SU-DHL-6 (cell line): ENCODE measurements at regions not wholly inside any gene's neighbourhood (a gene's known extent, or its start where the extent isn't known, plus 50 kb on each side); places are given as distances from the start of the nearest gene placed in this dataset.

Experiments used
- H2AFZ ChIP-seq: fragments of 200-600 bp; sonication (generic); 2 replicates; pipeline ENCODE4 v1.6.1; 2014; ENCODE audit warnings: low read depth, mild to moderate bottlenecking, moderate library complexity, mixed read lengths, antibody characterized with exemption, low read length; ENCODE audit not compliant: severe bottlenecking
- H3F3A ChIP-seq: fragments of 200-600 bp; shearing (Covaris generic); 2 replicates; pipeline ENCODE4 v1.6.0; 2016; ENCODE audit warnings: antibody characterized with exemption, mild to moderate bottlenecking; ENCODE audit not compliant: insufficient read depth
- H3K27ac ChIP-seq: fragments of 200-600 bp; sonication (generic); 2 replicates; pipeline ENCODE4 v1.5.1; 2016; ENCODE audit warnings: low read depth, mild to moderate bottlenecking, low read length, moderate library complexity, mixed read lengths
- H3K27me3 ChIP-seq: fragments of 200-600 bp; sonication (generic), shearing (Covaris generic); 2 replicates; pipeline ENCODE4 v1.6.0; 2014; ENCODE audit warnings: mild to moderate bottlenecking, low read length
- H3K36me3 ChIP-seq: fragments of 200-600 bp; sonication (generic); 2 replicates; pipeline ENCODE4 v1.6.1; 2014; ENCODE audit warnings: mild to moderate bottlenecking, low read length, mixed read lengths
- H3K4me2 ChIP-seq: fragments of 300-600, 200-600 bp; shearing (Covaris generic), sonication (generic); 2 replicates; pipeline ENCODE4 v1.6.0; 2014; ENCODE audit warnings: low read length, low read depth, mild to moderate bottlenecking; ENCODE audit not compliant: poor library complexity, severe bottlenecking
- H3K4me3 ChIP-seq: fragments of 200-600 bp; sonication (generic); 2 replicates; pipeline ENCODE4 v1.5.1; 2014; ENCODE audit warnings: antibody characterized with exemption, low read length, mild to moderate bottlenecking, mixed read lengths; ENCODE audit not compliant: insufficient read depth, poor library complexity, severe bottlenecking
- H3K79me2 ChIP-seq: fragments of 200-600 bp; sonication (generic); 2 replicates; pipeline ENCODE4 v1.6.1; 2014; ENCODE audit warnings: mild to moderate bottlenecking, low read length, moderate library complexity; ENCODE audit not compliant: insufficient read depth
- H3K9ac ChIP-seq: fragments of 200-600 bp; sonication (generic); 2 replicates; pipeline ENCODE4 v1.7.0; 2014; ENCODE audit warnings: mild to moderate bottlenecking, low read length
- H3K9me2 ChIP-seq: fragments of 200-600 bp; sonication (generic); replicated peaks from 2 replicates; pipeline ENCODE4 v1.6.1; 2014; ENCODE audit warnings: low read length; ENCODE audit not compliant: insufficient read depth
- H3K9me3 ChIP-seq: fragments of 200-600 bp; sonication (generic); 2 replicates; pipeline ENCODE4 v1.6.1; 2014; ENCODE audit warnings: low read length, mixed read lengths; ENCODE audit not compliant: insufficient read depth
- H4K20me1 ChIP-seq: fragments of 200-600 bp; sonication (generic); 2 replicates; pipeline ENCODE4 v1.6.1; 2014; ENCODE audit warnings: low read depth, mild to moderate bottlenecking, antibody characterized with exemption, low read length, moderate library complexity, mixed read lengths
- CTCF ChIP-seq: fragments of 200-600 bp; sonication (generic); IDR thresholded peaks from one replicate; pipeline ENCODE4 v1.5.1; 2017; ENCODE audit warnings: antibody characterized with exemption, mild to moderate bottlenecking, low read length, moderate library complexity; ENCODE audit not compliant: insufficient read depth, poor library complexity, severe bottlenecking
- EZH2phosphoT487 ChIP-seq: fragments of 200-600 bp; sonication (generic), shearing (Covaris generic); conservative IDR thresholded peaks from 2 replicates; pipeline ENCODE4 v1.6.1; 2018; ENCODE audit warnings: mild to moderate bottlenecking, antibody characterized with exemption, low read length, moderate library complexity, mixed read lengths

GRCh38 chr13:21938168-21938567 is 267.3 kb downstream of the FGF9 start:
- H3K9me2 ChIP-seq: no peaks in the 10 kb centered on the region
- no peaks in the 10 kb centered on the region; the same call in 1 of the 2 replicates for H3K9me3 ChIP-seq
- H2AFZ ChIP-seq: no peak overlapping the region
- H3K79me2 ChIP-seq: no peaks in the 10 kb centered on the region
- H3K36me3 ChIP-seq: no peaks in the 10 kb centered on the region
- H3K4me3 ChIP-seq: no peak overlapping the region
- no peaks in the 10 kb centered on the region for H3F3A ChIP-seq
- H4K20me1 ChIP-seq: no peaks in the 10 kb centered on the region
- no peak overlapping the region for H3K4me2 ChIP-seq
- H3K27ac ChIP-seq: no peak overlapping the region
- H3K9ac ChIP-seq: no peak overlapping the region
- TF ChIP-seq CTCF (no peak), EZH2phosphoT487 (no peak)
- no peaks in the 10 kb centered on the region for H3K27me3 ChIP-seq

- Histone ChIP-seq H3K79me2 (no peaks in the 10 kb centered on the region), H3F3A (no peaks in the 10 kb centered on the region), H2AFZ (no peak overlapping the region), H3K9me2 (no peaks in the 10 kb centered on the region), H3K4me3 (no peak overlapping the region), H3K4me2 (no peak overlapping the region), H3K9ac (no peak overlapping the region), H3K27ac (no peak overlapping the region), H4K20me1 (no peaks in the 10 kb centered on the region), H3K27me3 (no peaks in the 10 kb centered on the region), H3K9me3 (no peaks in the 10 kb centered on the region; the same call in 1 of the 2 replicates), H3K36me3 (no peaks in the 10 kb centered on the region)
- TF ChIP-seq EZH2phosphoT487: no peak
- no peak for TF ChIP-seq CTCF
These were observed 267.8 kb downstream of the FGF9 start for GRCh38 chr13:21938636-21939035.

GRCh38 chr13:21942061-21942460 is 271.2 kb downstream of the FGF9 start:
- Histone ChIP-seq H2AFZ (no peak overlapping the region), H3K9ac (no peak overlapping the region), H3K4me3 (no peak overlapping the region), H3K9me3 (peaks cover 17% of the 10 kb centered on the region; the same call in 1 of the 2 replicates), H3F3A (no peaks in the 10 kb centered on the region), H3K79me2 (no peaks in the 10 kb centered on the region), H3K27me3 (no peaks in the 10 kb centered on the region), H3K27ac (no peak overlapping the region), H4K20me1 (no peaks in the 10 kb centered on the region), H3K4me2 (no peak overlapping the region), H3K36me3 (no peaks in the 10 kb centered on the region), H3K9me2 (no peaks in the 10 kb centered on the region)
- no peak for TF ChIP-seq EZH2phosphoT487
- no peak for TF ChIP-seq CTCF

- H3K27ac ChIP-seq: no peak overlapping the region
- H3K27me3 ChIP-seq: no peaks in the 10 kb centered on the region
- no peaks in the 10 kb centered on the region for H4K20me1 ChIP-seq
- H3K79me2 ChIP-seq: no peaks in the 10 kb centered on the region
- peaks cover 17% of the 10 kb centered on the region; the same call in 1 of the 2 replicates for H3K9me3 ChIP-seq
- no peak overlapping the region for H2AFZ ChIP-seq
- H3K9ac ChIP-seq: no peak overlapping the region
- TF ChIP-seq EZH2phosphoT487: no peak
- no peak for TF ChIP-seq CTCF
- no peak overlapping the region for H3K4me2 ChIP-seq
- no peaks in the 10 kb centered on the region for H3K36me3 ChIP-seq
- H3K4me3 ChIP-seq: no peak overlapping the region
- H3K9me2 ChIP-seq: no peaks in the 10 kb centered on the region
- H3F3A ChIP-seq: no peaks in the 10 kb centered on the region
These were observed 273.7 kb downstream of the FGF9 start for GRCh38 chr13:21944610-21945009.
